Activated effector memory CD4-positive, alpha-beta T cell treated with Interleukin-2 at 50 U/mL for 16 hours (primary cell): ENCODE measurements at regions not wholly inside any gene's neighbourhood (a gene's known extent, or its start where the extent isn't known, plus 50 kb on each side); places are given as distances from the start of the nearest gene placed in this dataset.

ENCODE experiments used
- DNase-seq: peaks from one replicate; pipeline ENCODE4 v3.0.0-alpha.2; 2020

DNA sequence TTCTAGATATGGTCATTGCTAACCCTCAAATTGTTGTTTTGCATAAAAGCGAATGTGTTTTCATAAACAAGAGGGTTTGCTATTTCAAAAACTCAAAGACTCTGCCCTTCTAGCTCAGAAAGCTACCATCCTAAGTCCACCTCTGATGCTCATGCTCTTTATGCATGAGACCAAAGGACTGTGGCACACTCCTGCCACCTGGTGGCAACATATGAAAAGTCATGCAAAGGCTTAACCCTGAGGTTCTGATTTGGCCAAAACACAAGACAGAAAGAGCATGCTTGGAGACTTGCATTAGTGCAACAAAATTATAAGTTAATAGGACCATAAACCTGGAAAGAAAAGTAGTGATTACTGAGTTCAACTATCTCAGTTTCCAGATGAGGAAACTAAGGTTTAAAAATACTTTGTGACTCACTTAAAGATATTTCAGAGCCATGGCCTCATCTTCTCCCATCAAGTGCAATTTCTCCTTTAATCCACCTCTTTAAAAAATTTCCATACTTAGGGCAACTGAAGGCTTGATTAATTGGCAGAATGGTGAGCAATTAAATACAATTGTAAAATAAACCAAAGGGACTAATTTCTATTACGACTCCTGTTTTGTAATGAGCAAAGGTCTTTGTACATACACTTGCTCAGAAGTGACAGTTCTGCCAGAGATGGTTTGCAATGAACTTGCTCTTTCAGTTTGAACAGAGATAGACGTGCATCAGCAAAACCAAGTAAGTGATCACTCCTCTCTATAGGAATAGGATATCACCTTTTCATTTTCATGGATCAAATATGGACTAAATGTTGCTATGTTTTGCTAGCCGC lies 110.7 kb upstream of the RAD23B start:
- DNase-seq, result peak; percentile 1

DNA sequence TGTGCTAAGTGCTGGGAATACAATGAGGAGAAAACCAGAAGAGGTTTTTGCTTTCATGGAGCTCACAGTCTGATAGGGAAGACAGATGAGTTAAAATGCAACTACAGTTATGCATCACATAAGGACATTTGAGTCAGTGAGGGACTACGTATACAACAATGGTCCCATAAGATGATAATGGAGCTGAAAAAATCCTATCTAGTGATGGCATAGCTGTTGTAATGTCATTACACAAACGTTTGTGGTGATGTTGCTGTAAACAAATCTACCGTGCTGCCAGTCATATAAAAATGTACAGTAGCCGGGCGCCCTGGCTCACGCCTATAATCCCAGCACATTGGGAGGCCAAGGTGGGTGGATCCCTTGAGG lies 110.1 kb upstream of the RAD23B start:
- DNase-seq, result no peak

DNA sequence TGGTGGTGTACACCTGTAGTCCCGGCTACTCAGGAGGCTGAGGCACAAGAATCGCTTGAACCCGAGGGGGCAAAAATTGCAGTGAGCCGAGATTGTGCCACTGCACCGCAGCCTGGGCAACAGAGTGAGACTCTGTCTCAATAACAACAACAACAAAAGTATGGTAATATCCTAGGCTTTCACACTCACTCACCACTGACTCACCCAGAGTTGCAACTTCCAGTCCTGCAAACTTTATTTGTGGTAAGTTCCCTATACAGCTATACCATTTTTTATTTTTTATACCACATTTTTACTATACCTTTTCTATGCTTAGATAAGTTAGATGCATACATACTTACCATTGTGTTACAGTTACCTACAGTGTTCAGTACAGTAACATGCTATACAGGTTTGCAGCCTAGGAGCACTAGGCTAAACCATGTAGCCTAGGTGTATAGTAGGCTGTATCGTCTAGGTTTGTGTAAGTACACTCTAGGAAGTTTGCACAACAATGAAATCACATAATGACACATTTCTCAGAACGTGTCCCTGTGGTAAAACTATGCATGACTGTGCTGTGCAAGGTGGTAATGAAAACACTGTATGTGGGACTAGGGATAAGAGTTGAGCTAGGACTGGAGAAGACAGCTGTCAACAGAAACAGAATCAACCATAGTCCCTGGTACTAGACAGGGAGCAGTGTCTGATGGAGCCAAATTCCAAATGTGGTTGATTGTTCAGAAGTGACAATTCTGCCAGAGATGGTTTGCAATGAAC lies 109.5 kb upstream of the RAD23B start:
- no peak for DNase-seq

DNA sequence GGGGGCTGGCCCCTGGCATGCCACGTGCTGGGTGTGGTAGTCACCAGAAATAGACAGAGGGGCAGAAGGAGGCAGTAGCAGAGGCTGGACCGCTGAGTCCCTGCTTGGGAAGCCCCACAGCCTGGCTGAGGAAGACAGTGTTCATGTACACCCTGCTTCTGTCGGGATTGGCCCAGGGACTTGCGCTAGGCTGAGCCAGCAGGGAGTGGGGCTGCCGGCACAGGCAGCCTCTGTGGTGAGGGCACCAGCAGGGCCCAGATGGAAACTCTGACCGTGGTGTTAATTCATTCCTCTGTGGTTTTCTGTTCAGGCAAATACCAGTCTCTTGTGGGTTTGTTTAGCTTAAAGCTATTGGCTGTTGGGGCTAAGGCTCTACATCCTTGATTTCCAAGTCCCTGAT lies 108.6 kb upstream of the RAD23B start:
- DNase-seq, result no peak

DNA sequence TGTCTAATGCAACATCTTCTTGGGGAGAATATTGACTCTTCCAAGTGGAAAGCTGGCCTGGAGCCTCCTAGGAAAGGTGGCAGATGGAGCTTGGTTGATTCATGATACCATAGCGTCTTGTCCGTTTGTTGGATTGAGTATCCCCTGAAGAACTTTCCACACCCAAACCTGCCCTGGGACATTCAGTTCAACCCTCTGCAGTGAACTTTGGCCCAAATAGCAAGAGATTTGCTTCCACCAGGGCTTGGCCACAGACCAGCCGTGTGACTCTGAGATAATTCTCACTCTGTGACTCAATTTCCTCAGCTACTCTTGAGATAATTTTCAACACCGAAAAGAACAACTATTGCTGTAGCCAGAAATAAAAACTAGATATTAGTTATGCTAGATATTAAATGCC lies 108.0 kb upstream of the RAD23B start:
- DNase-seq, result no peak

DNA sequence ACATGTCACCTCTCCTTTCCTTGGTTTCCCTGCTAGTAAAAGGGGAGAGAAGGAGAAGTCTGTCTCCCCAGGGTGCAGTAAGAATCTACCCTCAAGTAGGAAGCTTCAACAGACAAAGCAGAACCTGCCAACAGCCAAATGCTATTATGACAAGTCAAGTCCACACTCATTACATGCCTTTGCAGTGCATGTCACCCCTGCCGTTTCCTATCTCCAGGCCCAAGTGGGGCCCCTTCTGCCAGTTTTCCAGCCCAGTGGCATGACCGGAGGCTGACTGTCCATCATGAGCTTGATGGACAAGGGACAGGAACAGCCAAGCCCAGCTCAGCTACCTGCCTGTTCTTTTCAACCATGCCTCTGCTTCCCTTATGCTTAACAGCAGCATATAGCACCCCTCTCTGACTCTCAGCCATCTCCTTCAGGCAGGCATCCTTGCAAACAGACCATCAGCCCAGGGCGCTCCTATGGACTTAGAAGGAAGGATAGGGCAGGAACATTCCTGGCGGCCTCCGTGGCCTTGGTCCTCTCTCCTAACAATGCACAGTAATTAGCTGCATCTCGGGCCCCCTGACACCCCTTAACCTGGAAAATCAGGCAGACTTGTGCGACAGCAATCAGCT lies 107.2 kb upstream of the RAD23B start:
- DNase-seq, result no peak

DNA sequence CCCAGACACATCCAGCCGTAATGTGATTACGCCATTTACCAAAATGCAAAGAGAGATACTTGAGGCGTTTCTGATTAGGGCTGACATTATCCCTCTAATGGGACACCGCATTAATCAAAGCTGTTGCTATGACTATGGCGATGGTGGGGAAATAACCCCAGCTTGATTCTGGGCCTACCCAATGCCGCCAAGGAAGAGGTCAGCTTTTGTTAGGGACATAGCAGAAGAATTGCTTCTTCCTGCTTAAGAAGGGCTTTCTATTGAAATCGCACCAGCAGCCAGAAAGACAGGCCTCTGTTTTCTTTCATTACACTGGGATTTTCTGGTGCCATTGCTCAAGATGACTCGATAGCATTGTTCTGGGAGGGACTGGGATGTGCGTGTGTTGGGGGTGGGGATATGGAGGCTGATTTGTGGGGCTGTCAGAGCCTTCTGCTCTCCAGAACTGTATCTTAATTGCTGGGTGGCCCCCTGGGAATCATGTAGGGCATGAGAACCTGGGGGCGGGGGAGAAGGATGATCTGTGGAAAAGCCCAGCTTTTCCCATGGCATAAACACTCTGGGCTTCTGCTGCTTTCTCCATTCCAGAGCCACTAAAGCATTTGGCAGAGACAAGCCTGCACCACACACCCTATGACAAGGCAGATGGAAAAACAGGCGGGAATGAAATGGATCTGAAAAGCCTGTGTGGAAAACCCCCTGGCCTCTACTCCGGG lies 106.5 kb upstream of the RAD23B start:
- no peak for DNase-seq

DNA sequence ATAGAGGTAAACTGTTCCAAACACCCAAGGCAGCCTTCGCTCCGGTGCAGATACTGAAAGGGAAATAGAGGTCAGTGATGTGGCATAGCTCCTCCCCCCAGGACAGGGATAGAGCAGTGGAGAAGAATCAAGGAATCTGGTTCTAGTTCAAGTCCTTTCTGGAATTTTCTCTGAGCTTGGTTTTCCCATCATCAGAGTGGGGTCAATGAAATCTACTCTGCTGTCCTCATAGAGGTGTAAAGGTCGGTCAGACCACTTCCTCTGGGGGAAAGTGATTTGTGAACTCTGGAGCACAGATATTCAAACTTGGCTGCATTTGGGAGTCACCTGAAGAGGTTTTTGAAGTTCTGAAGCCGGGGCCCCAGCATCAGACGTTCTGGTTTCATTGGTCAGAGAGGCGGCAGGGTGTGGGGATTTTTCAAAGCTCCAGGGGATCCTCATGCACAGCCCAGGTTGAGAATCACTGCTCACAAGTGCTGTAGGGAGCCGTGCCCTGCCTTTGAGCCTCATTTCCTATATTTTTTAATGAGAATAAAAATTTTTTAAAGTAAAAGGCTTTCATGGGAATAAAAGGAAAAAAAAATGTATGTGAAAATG lies 105.7 kb upstream of the RAD23B start:
- DNase-seq, result no peak

DNA sequence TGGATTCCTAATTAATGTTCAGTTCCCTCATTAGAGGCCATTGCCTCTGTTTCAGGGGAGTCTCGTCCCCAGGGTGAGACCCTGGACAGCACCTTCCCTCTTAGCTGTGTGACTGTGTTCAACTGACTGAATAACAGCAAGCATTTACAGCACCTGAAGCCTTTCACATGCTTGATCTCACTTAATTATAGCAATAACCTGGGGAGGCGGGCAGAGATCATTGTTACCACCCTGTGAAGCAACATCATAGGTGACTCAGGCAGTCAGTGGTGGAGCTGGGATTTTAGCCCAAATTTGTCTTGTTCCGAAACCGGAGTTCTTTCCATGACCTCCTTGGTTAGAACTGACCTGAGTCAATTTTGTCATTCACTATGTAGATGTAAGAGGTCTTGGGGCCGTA lies 105.2 kb upstream of the RAD23B start:
- DNase-seq, result no peak

DNA sequence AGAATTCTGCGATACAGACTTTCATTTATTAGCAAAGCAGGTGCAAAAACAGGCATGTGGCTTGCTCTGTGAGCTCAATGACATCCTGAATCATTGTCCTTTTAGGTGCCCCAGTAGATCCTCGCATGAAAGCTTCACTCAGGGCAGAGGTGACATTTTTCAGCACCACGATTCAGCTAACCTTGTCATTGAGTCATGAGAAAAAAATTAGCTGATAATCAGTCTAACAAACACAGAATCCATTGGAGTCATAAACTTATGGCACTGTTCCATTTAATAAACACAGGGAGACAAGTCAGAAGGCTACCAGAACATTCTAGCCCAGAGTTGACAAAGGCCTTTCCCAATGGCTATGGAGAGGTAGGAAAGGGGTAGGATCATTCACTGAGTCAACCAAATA lies 104.8 kb upstream of the RAD23B start:
- no peak for DNase-seq

DNA sequence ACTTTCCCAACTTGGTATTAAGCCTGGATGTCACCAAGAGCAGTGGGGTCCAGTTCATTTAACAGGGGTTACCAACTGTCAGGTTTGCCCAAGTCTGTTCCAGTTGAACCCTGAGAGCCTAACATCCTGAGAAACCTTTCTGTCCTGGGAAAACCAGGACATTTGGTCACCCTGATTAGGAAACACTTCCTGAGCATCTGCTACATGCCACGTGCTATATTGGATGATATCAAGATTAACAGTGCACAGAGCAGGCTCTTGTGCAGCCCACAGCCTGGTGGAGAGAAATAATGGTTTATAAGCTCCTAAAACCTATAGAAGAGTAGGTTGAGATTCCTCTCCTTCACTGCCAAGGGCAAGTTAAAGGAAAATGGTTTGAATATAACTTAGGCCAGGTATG lies 102.9 kb upstream of the RAD23B start:
- DNase-seq, result no peak

DNA sequence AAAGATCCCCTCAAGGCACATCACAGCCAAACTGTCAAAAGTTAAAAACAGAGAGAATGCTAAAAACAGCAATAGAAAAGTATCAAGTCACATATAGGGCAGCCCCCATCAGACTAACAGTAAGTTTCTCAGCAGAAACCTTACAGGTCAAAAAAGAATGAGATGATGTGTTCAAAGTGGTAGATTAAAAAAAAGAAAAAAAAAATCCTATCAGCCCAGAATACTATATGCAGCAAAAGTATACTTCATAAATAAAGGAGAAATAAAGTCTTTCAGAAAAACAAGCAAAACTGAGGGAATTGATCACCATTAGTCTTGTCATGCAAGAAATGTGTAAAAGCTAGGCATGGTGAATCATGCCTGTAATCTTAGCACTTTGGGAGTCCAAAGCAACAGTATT lies 99.9 kb upstream of the RAD23B start:
- DNase-seq, result no peak

DNA sequence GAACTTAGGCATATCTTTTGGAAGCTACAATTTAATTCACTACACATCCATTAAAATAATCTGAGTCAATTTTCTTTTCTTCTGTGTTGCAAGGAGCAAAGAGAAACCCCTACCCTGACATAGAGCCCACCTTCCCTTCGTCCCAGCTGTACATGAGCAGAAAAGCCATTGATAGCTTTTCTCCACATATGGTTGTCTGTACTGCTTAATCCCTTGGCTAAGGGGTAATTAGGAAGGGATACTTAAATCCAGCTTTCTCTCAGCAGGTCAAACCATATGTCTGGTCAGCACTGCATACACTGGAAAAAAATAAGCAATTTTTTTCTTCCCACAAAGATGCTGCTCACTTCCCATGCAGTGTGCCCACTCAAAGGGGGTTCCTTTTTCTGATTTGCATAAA lies 94.7 kb upstream of the RAD23B start:
- DNase-seq, result no peak

DNA sequence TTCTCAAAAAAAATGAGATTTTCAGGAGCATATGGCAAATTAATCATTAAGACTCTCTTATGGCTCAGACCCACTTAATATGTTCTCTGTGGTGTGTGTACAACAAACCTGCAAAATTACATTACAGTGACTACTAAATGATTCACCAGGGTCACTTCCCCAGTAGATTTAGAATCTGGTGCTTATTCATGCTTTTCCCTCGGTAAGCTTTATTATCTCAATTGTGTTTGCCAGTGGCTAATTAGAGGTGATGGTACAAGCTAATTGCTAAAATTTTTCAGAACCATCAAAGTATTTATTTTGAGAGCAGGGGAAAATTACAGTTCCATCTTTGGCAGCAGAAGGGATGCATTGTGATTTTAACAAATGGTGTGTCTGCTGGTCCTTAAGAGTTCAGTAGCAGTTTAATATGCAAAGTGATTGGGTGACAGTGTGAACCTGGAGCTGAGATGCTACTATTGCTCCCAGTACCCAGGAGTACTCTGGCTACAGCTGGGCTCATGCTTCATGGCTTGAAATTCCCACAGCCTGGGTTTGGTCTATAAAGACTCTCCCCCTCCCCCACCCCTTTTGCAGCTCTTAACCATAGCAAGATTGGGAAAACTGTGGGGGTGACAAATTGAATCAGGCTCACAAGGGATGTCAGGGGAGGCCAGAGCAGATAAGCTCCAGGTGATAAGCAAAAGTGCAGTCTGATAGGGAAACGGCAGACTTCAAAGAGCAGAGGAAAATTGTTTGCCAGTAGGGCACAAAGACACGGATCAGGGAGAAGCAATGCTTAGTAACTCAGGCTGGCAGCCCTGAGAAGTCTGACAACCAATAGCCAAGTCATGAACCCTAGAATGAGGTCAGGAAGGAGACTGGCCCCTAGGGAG lies 92.8 kb upstream of the RAD23B start:
- no peak for DNase-seq

DNA sequence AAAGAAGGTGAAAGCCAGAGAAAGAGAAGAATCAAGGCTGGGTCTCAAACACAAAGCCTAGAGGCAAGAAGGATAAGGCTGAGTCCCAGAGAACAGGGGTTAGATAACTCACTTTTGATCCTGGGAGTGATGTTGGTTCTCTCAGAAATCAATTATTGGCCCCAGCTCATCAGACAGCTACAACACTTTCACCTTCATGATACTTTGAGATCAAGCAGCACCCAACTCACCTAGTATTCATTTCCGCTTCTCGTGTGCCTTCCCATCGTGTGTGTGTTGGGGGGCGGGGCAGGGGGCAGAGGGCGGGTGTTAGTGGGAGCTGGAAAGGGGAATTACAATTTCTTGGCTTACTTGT lies 92.2 kb upstream of the RAD23B start:
- no peak for DNase-seq

DNA sequence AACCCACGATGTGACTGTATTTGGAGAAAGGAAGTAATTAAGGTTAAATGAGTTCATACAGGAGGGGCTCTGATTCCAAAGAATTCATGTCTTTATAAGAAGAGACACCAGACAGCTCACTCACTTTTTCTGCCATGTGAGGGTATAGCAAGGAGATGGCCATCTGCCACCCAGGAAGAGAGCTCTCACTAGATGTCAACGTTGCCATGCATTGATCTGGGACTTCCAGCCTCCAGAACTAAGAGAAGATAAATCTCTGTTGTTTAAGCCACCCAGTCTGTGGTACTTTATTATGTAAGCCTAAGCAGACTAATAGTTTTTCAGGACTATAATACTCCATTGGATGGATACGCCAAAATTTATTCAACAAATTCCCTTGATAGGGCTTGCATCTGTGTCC lies 89.8 kb upstream of the RAD23B start:
- DNase-seq, result no peak

DNA sequence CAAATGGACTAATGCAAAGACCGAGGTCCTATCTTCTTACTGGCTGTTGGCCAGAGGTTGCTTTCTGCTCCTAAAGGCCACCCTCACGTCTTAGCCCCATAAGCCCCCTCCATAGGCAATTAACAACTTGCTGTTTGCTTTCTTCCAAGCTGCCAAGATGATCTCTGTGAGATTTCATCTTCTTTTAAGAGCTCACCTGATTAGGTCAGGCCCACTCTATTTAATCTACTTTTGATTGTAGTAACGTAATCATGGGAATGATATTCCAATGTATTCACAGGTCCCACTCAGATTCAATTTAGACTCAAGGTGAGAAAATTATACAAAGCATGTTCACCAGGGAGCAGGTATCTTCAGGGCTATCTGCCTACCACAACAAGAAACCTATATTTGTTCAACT lies 84.4 kb upstream of the RAD23B start:
- no peak for DNase-seq

DNA sequence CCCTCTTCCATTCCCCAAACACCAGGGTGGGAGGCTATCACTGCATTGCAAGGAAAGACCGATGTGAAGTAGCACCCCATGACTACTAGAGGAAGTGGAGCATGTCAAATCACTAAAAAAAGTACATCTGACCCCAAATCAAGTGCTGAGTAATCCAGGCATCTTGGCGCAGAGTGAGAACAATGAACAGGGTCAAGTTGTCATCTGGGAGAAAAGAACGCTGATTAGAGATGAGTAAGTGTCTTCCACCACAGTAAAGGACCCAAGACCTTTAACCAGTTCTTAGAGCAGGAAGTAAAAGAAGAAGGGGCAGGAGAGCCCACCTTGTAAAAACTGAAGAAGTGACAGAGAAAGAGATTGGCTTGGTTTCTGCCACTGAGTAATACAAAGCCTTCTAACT lies 75.0 kb upstream of the RAD23B start:
- no peak for DNase-seq

DNA sequence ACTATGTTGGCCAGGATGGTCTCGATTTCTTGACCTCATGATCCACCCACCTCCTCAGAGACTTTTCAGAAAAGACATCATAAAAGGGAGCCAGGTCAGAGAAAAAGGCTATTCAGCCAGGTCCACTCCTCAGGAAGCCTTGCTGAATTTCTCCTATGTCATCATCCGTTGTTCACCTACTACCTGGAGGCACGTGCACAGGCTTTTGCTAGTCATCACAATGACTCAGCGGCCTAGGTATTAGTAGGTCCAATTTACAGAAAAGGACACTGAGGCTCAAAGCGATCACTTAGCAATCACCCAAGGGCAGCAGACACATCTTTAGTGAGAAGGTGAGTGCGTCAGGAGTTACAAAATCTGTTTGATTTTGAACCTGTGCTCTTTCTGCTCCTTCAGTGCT lies 72.3 kb upstream of the RAD23B start:
- no peak for DNase-seq

DNA sequence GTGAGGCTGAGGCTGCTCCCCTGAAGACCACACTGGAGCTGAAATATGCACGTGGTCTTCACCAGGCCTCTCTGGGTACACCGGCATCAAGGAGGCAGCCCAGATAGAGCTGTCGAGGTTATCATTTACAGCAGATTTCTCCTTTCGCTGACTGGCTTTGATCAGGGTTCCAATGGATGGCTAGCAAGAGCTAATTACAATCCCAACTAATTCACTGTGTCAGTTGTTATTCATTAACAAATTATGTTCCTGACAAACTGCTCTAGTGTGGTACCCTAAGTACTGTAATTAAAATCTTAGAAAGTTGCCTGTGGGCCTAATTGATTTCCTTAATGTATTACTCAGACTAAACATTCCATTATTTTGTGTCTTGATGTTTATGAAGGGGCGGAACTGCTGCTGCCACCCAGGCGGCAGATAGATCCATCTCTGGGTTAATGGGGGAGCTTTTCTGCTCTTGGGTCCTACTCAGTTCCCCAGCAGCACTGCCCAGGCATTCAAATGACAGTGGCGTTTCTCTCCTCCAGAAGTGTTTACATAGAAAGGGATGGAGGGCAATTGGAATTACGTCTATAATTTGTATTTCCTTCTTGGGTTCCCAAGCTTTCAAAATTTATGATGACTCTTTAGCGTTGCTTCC lies 71.7 kb upstream of the RAD23B start:
- no peak for DNase-seq

DNA sequence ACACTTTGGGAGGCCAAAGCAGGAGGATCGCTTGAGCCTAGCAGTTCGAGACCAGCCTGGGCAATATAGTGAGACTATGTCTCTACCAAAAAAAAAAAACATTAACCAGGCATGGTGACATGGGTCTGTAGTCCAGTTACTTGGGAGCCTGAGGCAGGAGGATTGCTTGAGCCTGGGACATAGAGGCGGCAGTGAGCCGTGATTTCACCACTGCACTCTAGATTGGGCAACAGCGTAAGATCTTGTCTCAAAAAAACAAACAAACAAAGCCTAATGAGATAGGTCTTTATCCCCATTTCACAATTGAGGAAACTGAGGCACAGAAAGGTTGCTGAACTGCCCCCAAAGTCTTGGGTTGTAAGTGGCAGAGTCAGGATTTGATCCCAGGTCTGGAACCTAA lies 70.5 kb upstream of the RAD23B start:
- DNase-seq, result no peak

DNA sequence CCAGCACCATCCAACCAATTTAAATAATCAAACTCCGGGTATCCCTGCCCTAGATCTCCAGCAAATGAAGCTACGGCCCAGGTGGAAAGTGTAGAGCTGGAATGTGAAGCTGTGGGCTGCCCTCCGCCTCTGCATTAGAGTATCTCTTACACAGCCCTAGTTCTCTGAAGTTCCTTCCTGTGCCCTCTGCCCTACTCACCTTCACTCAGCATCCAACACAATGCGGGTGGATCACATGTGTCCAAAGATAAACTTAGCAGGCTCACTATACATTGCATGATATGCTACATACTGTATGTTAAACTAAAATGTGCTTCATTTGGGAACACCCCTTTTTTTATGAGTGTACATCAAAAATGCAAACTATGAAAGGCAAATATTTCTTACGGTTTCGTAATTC lies 70.0 kb upstream of the RAD23B start:
- DNase-seq, result no peak
